Left ventricle myocardium inferior (tissue), 1 donor: ENCODE measurements at regions not wholly inside any gene's neighbourhood (a gene's known extent, or its start where the extent isn't known, plus 50 kb on each side); places are given as distances from the start of the nearest gene placed in this dataset.
A peak's percentile ranks its signal among the peaks of the same experiment; 100 is the strongest.

Experiments
- DNase-seq: peaks from one replicate; pipeline ENCODE4 v3.0.0-alpha.2; 2020
- H3K27ac ChIP-seq: fragments of 200-600 bp; replicated peaks from 2 replicates; pipeline ENCODE4 v1.8.0; 2021
- H3K27me3 ChIP-seq: fragments of 200-600 bp; 2 replicates; pipeline ENCODE4 v1.8.0; 2021; ENCODE audit warnings: low read depth
- H3K36me3 ChIP-seq: fragments of 200-600 bp; 2 replicates; pipeline ENCODE4 v1.8.0; 2021
- H3K4me1 ChIP-seq: fragments of 200-600 bp; 2 replicates; pipeline ENCODE4 v1.8.0; 2021
- H3K4me3 ChIP-seq: fragments of 200-600 bp; 2 replicates; pipeline ENCODE4 v1.8.0; 2021; ENCODE audit warnings: mild to moderate bottlenecking, moderate library complexity
- H3K9me3 ChIP-seq: fragments of 200-600 bp; replicated peaks from 2 replicates; pipeline ENCODE4 v1.8.0; 2021
- CTCF ChIP-seq: fragments of 200-600 bp; IDR thresholded peaks from 2 replicates; pipeline ENCODE4 v1.8.0; 2021; ENCODE audit warnings: antibody characterized with exemption, mild to moderate bottlenecking, borderline replicate concordance
- intact Hi-C: fragments of 100-400 bp; cut with micrococcal nuclease; formaldehyde crosslinking; loops from one replicate; pipeline ENCODE4 v1.11.0; 2022
- donor health status: DM: no; HTN: yes; CAD: no; lungs with severe emphysema.

GRCh38 chr6:43933148-43933885, 163.3 kb downstream of the VEGFA start:
- no peaks in the 10 kb centered on the region for H3K27me3 ChIP-seq
- DNase-seq, result peak; percentile 4
- no peaks in the 10 kb centered on the region for H3K36me3 ChIP-seq
- intact Hi-C loops, result no loop called here
- TF ChIP-seq CTCF, result no peak
- peaks cover 14% of the 10 kb centered on the region for H3K4me1 ChIP-seq
- no peaks in the 10 kb centered on the region for H3K9me3 ChIP-seq
- no peak overlapping the region for H3K4me3 ChIP-seq
- H3K27ac ChIP-seq, result no peak overlapping the region

GRCh38 chr6:43932259-43933147, 162.5 kb downstream of the VEGFA start:
- Histone ChIP-seq H3K4me1 (peaks cover 12% of the 10 kb centered on the region), H3K36me3 (no peaks in the 10 kb centered on the region), H3K27me3 (no peaks in the 10 kb centered on the region), H3K27ac (no peak overlapping the region), H3K9me3 (no peaks in the 10 kb centered on the region), H3K4me3 (no peak overlapping the region)
- DNase-seq, result peak; percentile 4
- intact Hi-C loops, result no loop called here
- no peak for TF ChIP-seq CTCF

- DNase-seq, result peak; percentile 5
- intact Hi-C loops, result no loop called here
- Histone ChIP-seq H3K36me3 (no peaks in the 10 kb centered on the region), H3K4me3 (no peak overlapping the region), H3K27ac (no peak overlapping the region), H3K9me3 (no peaks in the 10 kb centered on the region), H3K4me1 (no peaks in the 10 kb centered on the region), H3K27me3 (no peaks in the 10 kb centered on the region)
- TF ChIP-seq CTCF, result no peak
Measured at GRCh38 chr6:43931201-43931600, 161.2 kb downstream of the VEGFA start.

DNA sequence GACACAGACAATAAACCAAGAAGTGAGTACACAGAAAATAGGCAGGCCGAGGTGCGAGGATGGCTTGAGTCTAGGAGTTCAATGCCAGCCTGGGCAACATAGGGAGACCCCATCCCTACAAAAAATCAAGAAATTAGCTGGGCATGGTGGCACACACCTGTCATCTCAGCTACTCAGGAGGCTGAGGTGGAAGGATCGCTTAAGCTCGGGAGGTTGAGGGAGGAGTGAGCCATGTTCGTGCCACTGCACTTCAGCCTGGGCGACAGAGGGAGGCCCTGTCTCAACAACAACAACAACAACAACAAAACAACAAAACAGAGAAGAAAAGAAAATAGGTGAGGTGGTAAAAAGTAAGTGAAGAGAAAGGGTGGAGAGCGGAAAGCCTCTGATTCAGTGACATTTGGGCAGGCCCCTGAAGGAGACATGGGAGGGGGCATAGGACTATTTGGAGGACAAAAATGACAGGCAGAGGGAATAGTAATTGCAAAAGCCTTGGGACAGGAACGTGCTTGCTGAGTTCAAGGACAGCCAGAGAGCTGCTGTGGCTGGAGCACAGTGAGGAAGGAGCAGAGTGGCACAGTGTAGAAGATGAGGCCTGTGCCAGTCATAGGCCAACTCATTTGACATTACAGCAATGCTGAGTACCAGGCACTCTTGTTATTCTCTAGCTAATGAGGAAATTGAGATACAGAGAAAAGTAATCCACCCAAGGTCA, 160.6 kb downstream of the VEGFA start:
- Histone ChIP-seq H3K36me3 (no peaks in the 10 kb centered on the region), H3K27ac (no peak overlapping the region), H3K4me1 (no peaks in the 10 kb centered on the region), H3K4me3 (no peak overlapping the region), H3K27me3 (no peaks in the 10 kb centered on the region), H3K9me3 (no peaks in the 10 kb centered on the region)
- intact Hi-C loops, result no loop called here
- TF ChIP-seq CTCF, result no peak
- peak; percentile 3 for DNase-seq

DNA sequence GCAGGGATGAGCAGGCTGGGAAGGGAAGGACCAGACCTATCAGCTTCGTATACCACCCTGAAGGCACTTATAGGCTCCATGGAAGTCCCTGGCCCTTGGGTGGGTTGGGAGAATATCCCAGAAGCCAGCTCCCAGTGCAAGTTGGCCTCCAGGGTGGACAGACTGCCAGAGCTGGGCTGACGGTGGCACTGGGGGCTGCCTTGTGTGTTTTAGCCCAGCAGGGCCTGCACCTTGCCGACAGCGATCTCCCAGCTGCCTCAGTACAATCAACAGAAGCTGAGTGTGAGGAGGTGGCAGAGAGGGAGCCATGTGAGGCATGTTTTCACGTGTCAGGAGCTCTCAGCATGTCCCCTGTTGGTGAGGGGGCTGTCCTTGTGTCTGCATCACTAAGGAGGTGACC, 159.5 kb downstream of the VEGFA start:
- H3K27ac ChIP-seq, result no peak overlapping the region
- no peak for TF ChIP-seq CTCF
- no peaks in the 10 kb centered on the region for H3K27me3 ChIP-seq
- H3K9me3 ChIP-seq, result no peaks in the 10 kb centered on the region
- H3K4me1 ChIP-seq, result no peaks in the 10 kb centered on the region
- DNase-seq, result peak; percentile 2
- intact Hi-C loops, result no loop called here
- H3K4me3 ChIP-seq, result no peak overlapping the region
- no peaks in the 10 kb centered on the region for H3K36me3 ChIP-seq
